OCI-LY1 (cell line): ENCODE measurements at regions not wholly inside any gene's neighbourhood (a gene's known extent, or its start where the extent isn't known, plus 50 kb on each side); places are given as distances from the start of the nearest gene placed in this dataset.
"Not testable (repeated sequence)": the region's sequence is repeated elsewhere in the genome, so short reads cannot be mapped to it uniquely, and the experiment has no call there.

Experiments
- H2AFZ ChIP-seq: fragments of 200-600 bp; sonication (generic), shearing (Covaris generic); 2 replicates; pipeline ENCODE4 v1.6.0; 2014; ENCODE audit warnings: antibody characterized with exemption, mild to moderate bottlenecking, low read length
- H3F3A ChIP-seq: fragments of 200-600 bp; sonication (generic), shearing (Covaris generic); 2 replicates; pipeline ENCODE4 v1.6.0; 2014; ENCODE audit warnings: mild to moderate bottlenecking, antibody characterized with exemption, low read length, moderate library complexity; ENCODE audit not compliant: insufficient read depth
- H3K27ac ChIP-seq: fragments of 200-600 bp; sonication (generic); 2 replicates; pipeline ENCODE4 v1.5.1; 2014; ENCODE audit warnings: low read length, mixed run types, mild to moderate bottlenecking, low read depth; ENCODE audit not compliant: poor library complexity, severe bottlenecking
- H3K27me3 ChIP-seq: fragments of 200-600 bp; sonication (generic); 2 replicates; pipeline ENCODE4 v1.6.0; 2014; ENCODE audit warnings: antibody characterized with exemption, mild to moderate bottlenecking, low read length, moderate library complexity; ENCODE audit not compliant: insufficient read depth
- H3K36me3 ChIP-seq: fragments of 200-600 bp; sonication (generic); 2 replicates; pipeline ENCODE4 v1.6.1; 2014; ENCODE audit warnings: mild to moderate bottlenecking, antibody characterized with exemption, low read length, moderate library complexity, mixed read lengths; ENCODE audit not compliant: insufficient read depth
- H3K4me1 ChIP-seq: fragments of 200-600 bp; sonication (generic); 2 replicates; pipeline ENCODE4 v1.5.1; 2014; ENCODE audit warnings: mild to moderate bottlenecking, low read length, moderate library complexity; ENCODE audit not compliant: insufficient read depth, severe bottlenecking
- H3K4me2 ChIP-seq: fragments of 200-600 bp; sonication (generic), shearing (Covaris generic); 2 replicates; pipeline ENCODE4 v1.6.1; 2014; ENCODE audit warnings: low read length
- H3K4me3 ChIP-seq: fragments of 200-600 bp; sonication (generic); 2 replicates; pipeline ENCODE4 v1.5.1; 2014; ENCODE audit warnings: low read length, low read depth, mild to moderate bottlenecking, mixed read lengths; ENCODE audit not compliant: poor library complexity, severe bottlenecking
- H3K79me2 ChIP-seq: fragments of 200-600 bp; shearing (Covaris generic); 2 replicates; pipeline ENCODE4 v1.6.1; 2016; ENCODE audit warnings: mixed run types, low read length, mixed read lengths; ENCODE audit not compliant: insufficient read depth
- H3K9ac ChIP-seq: fragments of 200-600 bp; sonication (generic), shearing (Covaris generic); 2 replicates; pipeline ENCODE4 v1.6.1; 2014; ENCODE audit warnings: mild to moderate bottlenecking, low read length, mixed read lengths
- H3K9me2 ChIP-seq: fragments of 200-600 bp; sonication (generic), shearing (Covaris generic); 2 replicates; pipeline ENCODE4 v1.6.1; 2014; ENCODE audit warnings: low read depth, mild to moderate bottlenecking, low read length, mixed read lengths
- H3K9me3 ChIP-seq: fragments of 200-600 bp; shearing (Covaris generic); 2 replicates; pipeline ENCODE4 v1.6.1; 2014; ENCODE audit warnings: low read length, mixed read lengths
- H4K20me1 ChIP-seq: fragments of 200-600 bp; sonication (generic), shearing (Covaris generic); 2 replicates; pipeline ENCODE4 v1.6.0; 2016; ENCODE audit warnings: mild to moderate bottlenecking, low read length; ENCODE audit not compliant: insufficient read depth
- EZH2 ChIP-seq: fragments of 200-600 bp; sonication (generic), shearing (Covaris generic); IDR thresholded peaks from 2 replicates; pipeline ENCODE4 v1.8.0; 2017; ENCODE audit warnings: borderline replicate concordance, mixed run types, mild to moderate bottlenecking, antibody characterized with exemption, low read length, moderate library complexity, mixed read lengths
- TF ChIP-seq, protein P1 (sequence below): fragments of 200-600 bp; sonication (generic), shearing (Covaris generic); IDR thresholded peaks from 2 replicates; pipeline ENCODE4 v1.5.1; 2017; ENCODE audit warnings: mild to moderate bottlenecking, antibody characterized with exemption, low read length, moderate library complexity, mixed read lengths

DNA sequence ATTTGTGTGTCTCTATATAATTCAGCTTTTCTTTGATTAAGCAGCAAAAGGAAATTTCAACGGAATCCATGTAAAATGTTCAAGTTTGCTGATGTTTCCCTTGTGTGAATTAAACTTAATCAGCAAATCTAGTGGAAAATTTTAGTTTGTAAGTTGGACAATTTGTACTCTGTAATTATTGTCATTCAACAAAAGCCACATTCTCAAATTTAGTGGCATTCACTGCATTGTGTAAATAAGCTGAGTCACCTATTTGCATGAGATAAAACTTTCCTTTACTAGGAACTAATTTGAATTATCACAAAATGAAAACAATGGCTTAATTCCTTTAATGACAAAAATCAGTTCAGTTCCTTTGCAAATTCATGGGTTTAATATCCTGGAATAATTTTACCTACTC, 784.2 kb upstream of the CCDC179 start:
- Histone ChIP-seq H3K9me3 (no peaks in the 10 kb centered on the region), H3K27ac (no peak overlapping the region), H2AFZ (no peak overlapping the region), H3K4me2 (no peak overlapping the region), H3F3A (no peaks in the 10 kb centered on the region), H3K4me3 (no peak overlapping the region), H3K9me2 (no peaks in the 10 kb centered on the region), H4K20me1 (no peaks in the 10 kb centered on the region), H3K27me3 (no peaks in the 10 kb centered on the region), H3K36me3 (no peaks in the 10 kb centered on the region), H3K4me1 (no peaks in the 10 kb centered on the region), H3K79me2 (no peaks in the 10 kb centered on the region), H3K9ac (no peak overlapping the region)
- TF ChIP-seq, protein P1, sequence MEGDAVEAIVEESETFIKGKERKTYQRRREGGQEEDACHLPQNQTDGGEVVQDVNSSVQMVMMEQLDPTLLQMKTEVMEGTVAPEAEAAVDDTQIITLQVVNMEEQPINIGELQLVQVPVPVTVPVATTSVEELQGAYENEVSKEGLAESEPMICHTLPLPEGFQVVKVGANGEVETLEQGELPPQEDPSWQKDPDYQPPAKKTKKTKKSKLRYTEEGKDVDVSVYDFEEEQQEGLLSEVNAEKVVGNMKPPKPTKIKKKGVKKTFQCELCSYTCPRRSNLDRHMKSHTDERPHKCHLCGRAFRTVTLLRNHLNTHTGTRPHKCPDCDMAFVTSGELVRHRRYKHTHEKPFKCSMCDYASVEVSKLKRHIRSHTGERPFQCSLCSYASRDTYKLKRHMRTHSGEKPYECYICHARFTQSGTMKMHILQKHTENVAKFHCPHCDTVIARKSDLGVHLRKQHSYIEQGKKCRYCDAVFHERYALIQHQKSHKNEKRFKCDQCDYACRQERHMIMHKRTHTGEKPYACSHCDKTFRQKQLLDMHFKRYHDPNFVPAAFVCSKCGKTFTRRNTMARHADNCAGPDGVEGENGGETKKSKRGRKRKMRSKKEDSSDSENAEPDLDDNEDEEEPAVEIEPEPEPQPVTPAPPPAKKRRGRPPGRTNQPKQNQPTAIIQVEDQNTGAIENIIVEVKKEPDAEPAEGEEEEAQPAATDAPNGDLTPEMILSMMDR, result no peak

DNA sequence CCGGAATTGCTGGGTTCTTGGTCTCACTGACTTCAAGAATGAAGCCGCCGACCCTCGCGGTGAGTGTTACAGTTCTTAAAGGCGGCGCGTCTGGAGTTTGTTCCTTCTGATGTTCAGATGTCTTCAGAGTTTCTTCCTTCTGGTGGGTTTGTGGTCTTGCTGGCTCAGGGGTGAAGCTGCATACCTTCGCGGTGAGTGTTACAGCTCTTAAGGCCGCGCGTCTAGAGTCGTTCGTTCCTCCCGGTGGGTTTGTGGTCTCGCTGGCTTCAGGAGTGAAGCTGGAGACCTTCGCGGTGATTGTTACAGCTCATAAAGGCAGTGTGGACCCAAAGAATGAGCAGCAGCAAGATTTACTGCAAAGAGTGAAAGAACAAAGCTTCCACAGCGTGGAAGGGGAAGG, 792.1 kb upstream of the CCDC179 start:
- H4K20me1 ChIP-seq, H3K9me3 ChIP-seq, H2AFZ ChIP-seq, H3K9me2 ChIP-seq, H3K4me2 ChIP-seq, H3K9ac ChIP-seq, H3K36me3 ChIP-seq, H3K4me3 ChIP-seq, H3K4me1 ChIP-seq, H3F3A ChIP-seq, H3K27me3 ChIP-seq, H3K79me2 ChIP-seq, H3K27ac ChIP-seq: not testable (repeated sequence)

DNA sequence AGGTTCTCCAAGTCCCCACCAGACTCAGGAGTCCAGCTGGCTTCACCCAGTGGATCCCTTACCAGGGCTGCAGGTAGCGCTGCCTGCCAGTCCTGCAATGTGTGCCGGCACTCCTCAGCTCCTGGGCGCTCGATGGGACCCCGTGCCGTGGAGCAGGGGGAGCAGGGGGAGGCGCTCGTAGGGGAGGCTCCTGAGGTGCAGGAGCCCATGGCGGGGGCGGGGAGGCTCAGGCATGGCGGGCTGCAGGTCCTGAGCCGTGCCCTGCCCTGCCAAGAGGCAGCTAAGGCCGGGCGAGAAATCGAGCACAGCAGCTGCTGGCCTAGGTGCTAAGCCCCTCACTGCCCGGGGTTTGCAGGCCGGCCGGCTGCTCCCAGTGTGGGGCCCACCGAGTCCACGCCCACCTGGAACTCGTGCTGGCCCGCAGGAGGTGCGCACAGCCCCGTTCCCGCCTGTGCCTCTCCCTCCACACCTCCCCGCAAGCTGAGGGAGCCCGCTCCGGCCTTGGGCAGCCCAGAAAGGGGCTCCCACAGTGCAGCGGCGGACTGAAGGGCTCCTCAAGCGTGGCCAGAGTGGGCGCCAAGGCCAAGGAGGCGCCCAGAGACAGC, 792.9 kb upstream of the CCDC179 start:
- Histone ChIP-seq H3K4me2 (no peak overlapping the region), H3K79me2 (no peaks in the 10 kb centered on the region), H4K20me1 (no peaks in the 10 kb centered on the region), H3K36me3 (no peaks in the 10 kb centered on the region), H3K9ac (no peak overlapping the region), H3K27me3 (no peaks in the 10 kb centered on the region), H3K27ac (no peak overlapping the region), H3K9me2 (no peaks in the 10 kb centered on the region), H2AFZ (no peak overlapping the region), H3K4me1 (no peaks in the 10 kb centered on the region), H3F3A (no peaks in the 10 kb centered on the region), H3K4me3 (no peak overlapping the region), H3K9me3 (no peaks in the 10 kb centered on the region)
- no peak for TF ChIP-seq EZH2
- TF ChIP-seq, protein P1, result no peak

DNA sequence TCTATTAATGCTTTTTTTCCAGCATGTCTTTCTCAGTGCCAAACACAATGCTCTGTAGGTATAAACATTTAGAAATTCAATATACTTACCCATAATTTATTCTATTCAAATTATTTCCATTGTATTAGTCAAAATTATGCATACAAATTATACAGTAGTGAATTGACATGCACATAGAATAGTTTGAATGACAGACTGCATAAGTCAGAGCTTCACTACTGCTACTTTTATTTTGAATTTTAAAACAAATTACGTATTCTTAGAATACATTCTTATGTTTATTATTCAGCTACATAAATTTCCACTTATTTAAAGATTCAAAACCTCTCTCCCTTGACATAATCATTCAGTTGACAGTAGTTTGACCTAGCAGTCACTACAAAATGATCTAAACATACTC, 808.0 kb upstream of the CCDC179 start:
- Histone ChIP-seq H4K20me1 (no peaks in the 10 kb centered on the region), H3K9me3 (no peaks in the 10 kb centered on the region), H3K9ac (no peak overlapping the region), H3K79me2 (no peaks in the 10 kb centered on the region), H3F3A (no peaks in the 10 kb centered on the region), H3K4me1 (no peaks in the 10 kb centered on the region), H2AFZ (no peak overlapping the region), H3K4me3 (no peak overlapping the region), H3K27ac (no peak overlapping the region), H3K4me2 (no peak overlapping the region), H3K36me3 (no peaks in the 10 kb centered on the region), H3K9me2 (no peaks in the 10 kb centered on the region), H3K27me3 (no peaks in the 10 kb centered on the region)
- no peak for TF ChIP-seq EZH2
